GM12878 (cell line): ENCODE measurements at regions not wholly inside any gene's neighbourhood (a gene's known extent, or its start where the extent isn't known, plus 50 kb on each side); places are given as distances from the start of the nearest gene placed in this dataset. TPM values are rescaled to one million over a fixed set of nuclear protein-coding genes. Genes with fewer than 3 reads are reported as not detected.

Experiments
- BRCA1 ChIP-seq: IDR thresholded peaks from 2 replicates; pipeline ENCODE4 v1.6.1; 2011; ENCODE audit warnings: low read depth, low read length, improper control_type of control experiment
- NR2C2 ChIP-seq: IDR thresholded peaks from 2 replicates; pipeline ENCODE4 v1.6.1; 2011; ENCODE audit warnings: borderline replicate concordance, low read depth; ENCODE audit not compliant: control insufficient read depth, insufficient read length
- SMAD1 ChIP-seq: fragments of 450-650 bp; IDR thresholded peaks from 2 replicates; pipeline ENCODE4 v1.6.1; 2018; ENCODE audit warnings: mild to moderate bottlenecking, low read depth; ENCODE audit not compliant: partially characterized antibody
- small RNA-seq: library from RNA; depleted of rRNA; stranded (forward); fragments of <200 nt; gene quantifications from one replicate; pipeline ENCODE3, GENCODE V24; 2014
- TF ChIP-seq, protein P1 (sequence below): fragments of 450-650 bp; formaldehyde crosslinking; IDR thresholded peaks from 2 replicates; pipeline ENCODE4 v1.4.0; 2020; ENCODE audit warnings: mild to moderate bottlenecking, moderate library complexity

DNA sequence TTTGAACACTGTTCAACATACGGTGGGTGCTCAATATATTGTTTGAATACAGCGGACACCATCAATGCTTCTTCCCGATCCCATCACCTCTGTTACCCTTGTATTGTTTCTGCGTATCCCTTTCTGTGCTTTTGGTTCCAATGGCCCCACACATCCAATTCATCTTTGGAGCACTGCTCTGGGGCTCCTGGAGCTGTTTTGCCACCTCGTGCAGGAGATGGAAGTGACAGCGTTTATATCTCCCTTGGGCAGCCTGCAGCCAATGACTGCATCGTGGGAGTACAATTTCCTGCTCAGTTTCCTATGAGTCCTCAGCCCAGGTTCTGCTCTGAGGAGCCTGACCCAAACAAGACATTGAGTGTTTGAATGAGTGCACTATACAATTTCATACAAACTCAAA, 50.2 kb upstream of the PIK3CG start (continued):
- TF ChIP-seq SMAD1 (no peak), BRCA1 (no peak), NR2C2 (no peak)
- TF ChIP-seq, protein P1, sequence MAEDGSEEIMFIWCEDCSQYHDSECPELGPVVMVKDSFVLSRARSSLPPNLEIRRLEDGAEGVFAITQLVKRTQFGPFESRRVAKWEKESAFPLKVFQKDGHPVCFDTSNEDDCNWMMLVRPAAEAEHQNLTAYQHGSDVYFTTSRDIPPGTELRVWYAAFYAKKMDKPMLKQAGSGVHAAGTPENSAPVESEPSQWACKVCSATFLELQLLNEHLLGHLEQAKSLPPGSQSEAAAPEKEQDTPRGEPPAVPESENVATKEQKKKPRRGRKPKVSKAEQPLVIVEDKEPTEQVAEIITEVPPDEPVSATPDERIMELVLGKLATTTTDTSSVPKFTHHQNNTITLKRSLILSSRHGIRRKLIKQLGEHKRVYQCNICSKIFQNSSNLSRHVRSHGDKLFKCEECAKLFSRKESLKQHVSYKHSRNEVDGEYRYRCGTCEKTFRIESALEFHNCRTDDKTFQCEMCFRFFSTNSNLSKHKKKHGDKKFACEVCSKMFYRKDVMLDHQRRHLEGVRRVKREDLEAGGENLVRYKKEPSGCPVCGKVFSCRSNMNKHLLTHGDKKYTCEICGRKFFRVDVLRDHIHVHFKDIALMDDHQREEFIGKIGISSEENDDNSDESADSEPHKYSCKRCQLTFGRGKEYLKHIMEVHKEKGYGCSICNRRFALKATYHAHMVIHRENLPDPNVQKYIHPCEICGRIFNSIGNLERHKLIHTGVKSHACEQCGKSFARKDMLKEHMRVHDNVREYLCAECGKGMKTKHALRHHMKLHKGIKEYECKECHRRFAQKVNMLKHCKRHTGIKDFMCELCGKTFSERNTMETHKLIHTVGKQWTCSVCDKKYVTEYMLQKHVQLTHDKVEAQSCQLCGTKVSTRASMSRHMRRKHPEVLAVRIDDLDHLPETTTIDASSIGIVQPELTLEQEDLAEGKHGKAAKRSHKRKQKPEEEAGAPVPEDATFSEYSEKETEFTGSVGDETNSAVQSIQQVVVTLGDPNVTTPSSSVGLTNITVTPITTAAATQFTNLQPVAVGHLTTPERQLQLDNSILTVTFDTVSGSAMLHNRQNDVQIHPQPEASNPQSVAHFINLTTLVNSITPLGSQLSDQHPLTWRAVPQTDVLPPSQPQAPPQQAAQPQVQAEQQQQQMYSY (CRISPR knock-in tag) = no peak

Small RNAs in the stretch of these regions (small RNA-seq; reads per million reads assigned to genes)
- gene RNA5SP236 = not detected
